GM19463 (cell line): ENCODE measurements at regions not wholly inside any gene's neighbourhood (a gene's known extent, or its start where the extent isn't known, plus 50 kb on each side); places are given as distances from the start of the nearest gene placed in this dataset.

Source experiments
- ATAC-seq: cut with Tn5 transposase; IDR thresholded peaks from one replicate; pipeline ENCODE4 v1.9.1; 2021; ENCODE audit warnings: mild to moderate bottlenecking, moderate library complexity; ENCODE audit not compliant: unreplicated experiment

GRCh38 chr3:3633761-3634160 is 165.5 kb upstream of the LRRN1 start:
- no peak for ATAC-seq

DNA sequence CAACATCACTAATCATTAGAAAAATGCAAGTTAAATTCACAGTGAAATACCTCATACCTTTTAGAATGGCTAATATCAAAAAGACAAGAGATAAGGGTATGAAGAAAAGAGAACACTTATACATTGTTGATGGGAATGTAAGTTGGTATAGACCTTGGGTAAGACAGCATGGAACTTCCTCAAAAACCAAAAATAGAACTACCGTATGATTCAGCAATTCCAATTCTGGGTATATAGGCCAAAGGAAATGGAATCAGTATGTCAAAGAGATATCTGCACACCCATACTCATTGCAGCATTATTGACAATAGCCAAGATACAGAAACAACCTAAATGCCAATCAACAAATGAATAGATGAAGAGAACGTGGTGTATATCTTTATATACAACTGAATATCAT is 166.8 kb upstream of the LRRN1 start:
- ATAC-seq, result no peak

- no peak for ATAC-seq
Measured at GRCh38 chr3:3631114-3631513, 168.1 kb upstream of the LRRN1 start.

DNA sequence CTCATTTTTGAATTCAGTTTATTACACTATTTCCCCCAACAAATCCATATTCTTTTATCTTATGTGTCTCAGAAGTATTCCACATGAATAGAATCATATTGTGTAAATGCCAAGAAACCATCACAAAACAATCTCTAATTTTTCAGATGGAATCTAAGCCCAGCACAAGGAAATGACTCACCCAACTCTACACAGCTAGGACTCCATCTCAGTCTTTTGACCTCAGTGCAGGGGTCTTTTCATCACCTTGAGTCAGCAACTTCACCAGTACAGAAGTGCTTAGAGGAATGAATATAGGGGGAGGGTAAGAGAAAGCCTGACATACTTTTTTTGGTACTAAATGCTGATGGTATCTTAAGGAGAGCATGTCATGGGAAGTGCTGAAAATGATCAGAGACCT is 169.3 kb upstream of the LRRN1 start:
- ATAC-seq, result no peak

DNA sequence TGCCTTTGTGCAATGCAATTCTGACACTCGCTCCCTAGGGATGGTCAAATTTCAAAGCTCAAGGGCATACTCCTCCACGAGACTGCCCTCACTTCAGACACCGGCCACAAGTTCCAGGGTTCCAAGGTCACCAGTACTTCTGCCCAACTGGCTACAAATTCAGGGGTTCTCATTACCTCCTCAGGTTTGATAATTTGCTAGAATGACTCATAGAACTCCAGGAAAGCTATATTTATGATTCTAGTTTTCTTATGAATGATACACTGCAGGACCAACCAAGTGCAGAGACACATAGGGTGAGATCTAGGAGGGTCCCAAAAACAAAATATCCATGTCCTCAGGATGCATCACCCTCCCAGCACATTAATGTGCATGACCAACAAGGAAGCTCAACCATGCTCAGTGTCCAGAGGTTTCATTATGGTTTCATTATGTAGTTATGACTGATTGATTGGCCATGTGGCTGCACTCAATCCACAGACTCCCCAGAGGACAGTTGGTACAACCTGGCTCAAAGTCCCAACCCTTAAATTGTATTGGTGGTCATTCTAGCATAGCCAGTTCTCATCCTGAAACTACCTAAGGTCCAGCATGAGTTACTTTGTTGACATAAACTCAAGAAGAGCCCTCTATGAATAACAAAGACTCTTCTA is 170.4 kb upstream of the LRRN1 start:
- ATAC-seq, result peak; percentile 79

DNA sequence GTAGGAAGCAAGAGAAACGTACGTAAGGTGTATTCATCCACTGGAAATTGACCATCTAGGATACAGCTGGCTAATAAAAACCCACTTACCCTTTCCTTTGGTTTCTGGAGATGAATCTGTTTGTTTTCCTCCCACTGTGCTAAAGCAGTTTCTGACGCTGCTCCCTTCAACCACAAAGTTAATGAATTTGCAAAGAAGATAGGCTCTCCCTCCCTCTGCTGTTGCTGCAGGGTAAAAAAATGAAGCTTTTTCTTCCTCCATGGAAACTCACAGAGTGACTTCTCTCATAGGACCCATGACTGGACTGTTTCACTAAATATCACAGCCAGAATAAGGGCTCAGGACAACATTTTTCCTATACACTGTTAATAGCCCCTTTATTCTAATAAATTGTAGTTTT is 172.1 kb upstream of the LRRN1 start:
- peak; percentile 35 for ATAC-seq

- ATAC-seq, result no peak
Measured at GRCh38 chr3:3625544-3626271, 173.5 kb upstream of the LRRN1 start.

GRCh38 chr3:3619815-3620214 is 179.4 kb upstream of the LRRN1 start:
- ATAC-seq, result no peak

- ATAC-seq, result peak; percentile 38
Measured at GRCh38 chr3:3618623-3619022, 180.6 kb upstream of the LRRN1 start.

DNA sequence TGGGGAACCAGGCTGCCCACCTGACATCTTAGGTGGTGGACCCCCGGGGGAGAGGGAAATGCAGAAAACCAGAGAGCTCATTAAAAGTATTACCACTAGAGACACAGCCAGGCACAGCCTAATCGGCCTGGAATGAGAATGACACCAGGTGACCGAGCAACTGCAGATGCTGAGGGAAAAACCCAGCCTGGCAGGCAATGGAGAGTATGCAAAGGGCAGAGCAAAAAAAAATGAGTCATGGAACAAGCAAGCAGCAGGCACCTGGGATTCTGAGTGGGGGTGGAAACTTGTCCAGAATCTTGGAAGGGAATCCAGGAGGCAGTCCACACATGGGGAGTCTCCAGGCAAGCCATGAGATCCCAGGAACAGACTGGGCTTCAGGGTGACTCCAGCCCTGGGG is 183.7 kb upstream of the LRRN1 start:
- ATAC-seq, result peak; percentile 61

DNA sequence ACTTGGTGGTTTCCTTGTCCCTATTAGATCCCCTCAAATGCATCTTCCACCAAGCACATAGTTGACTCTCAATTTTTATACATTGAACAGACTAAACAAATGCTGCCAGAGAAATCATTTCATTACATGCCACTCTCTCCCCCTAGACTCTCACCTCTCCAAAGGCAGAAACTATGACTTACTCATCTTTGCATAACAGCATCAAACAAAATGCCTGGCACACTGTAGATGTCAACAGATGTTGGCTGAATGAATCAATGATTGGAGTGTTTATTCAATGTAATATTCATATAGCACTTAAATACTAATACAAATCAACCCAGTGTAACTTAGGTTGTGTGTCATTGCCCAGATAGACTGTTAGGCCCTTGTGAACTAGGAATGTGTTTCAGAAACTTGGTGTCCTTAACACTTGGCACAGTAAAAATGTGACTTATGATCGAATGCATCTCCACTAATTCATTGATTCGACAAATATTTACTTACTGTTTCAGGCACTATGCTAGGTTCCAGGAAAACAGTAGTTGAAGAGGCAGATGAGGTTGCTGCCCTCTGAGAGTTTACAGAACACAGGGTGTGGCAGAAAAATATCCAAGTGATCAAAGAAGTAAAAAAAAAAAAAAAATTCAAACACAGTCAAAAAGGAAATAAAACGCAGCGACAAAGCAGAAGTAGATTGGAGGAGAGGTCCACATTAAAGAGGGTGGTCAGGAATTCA is 188.5 kb upstream of the LRRN1 start:
- no peak for ATAC-seq

- no peak for ATAC-seq
Measured at GRCh38 chr3:3606321-3606720, 192.9 kb upstream of the LRRN1 start.

- ATAC-seq, result no peak
Measured at GRCh38 chr3:3605226-3605625, 194.0 kb upstream of the LRRN1 start.

DNA sequence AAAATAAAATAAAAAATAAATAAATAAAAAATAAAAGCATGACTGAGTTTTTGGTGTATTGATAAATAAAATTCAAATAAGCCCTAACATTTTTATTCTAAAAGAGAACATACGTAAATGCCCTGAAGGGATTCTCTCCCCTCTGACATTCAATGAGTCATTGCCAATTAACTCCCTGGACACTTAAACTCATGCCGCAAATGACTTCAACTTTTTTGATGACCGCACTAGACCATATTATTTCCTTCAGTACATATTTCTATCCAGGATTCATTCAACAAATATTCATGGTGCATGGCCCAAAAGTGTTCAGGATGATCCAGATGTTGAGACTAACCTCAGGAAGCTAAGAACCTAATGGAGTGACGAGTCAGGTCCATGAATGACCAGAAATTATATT is 195.9 kb upstream of the LRRN1 start:
- no peak for ATAC-seq

DNA sequence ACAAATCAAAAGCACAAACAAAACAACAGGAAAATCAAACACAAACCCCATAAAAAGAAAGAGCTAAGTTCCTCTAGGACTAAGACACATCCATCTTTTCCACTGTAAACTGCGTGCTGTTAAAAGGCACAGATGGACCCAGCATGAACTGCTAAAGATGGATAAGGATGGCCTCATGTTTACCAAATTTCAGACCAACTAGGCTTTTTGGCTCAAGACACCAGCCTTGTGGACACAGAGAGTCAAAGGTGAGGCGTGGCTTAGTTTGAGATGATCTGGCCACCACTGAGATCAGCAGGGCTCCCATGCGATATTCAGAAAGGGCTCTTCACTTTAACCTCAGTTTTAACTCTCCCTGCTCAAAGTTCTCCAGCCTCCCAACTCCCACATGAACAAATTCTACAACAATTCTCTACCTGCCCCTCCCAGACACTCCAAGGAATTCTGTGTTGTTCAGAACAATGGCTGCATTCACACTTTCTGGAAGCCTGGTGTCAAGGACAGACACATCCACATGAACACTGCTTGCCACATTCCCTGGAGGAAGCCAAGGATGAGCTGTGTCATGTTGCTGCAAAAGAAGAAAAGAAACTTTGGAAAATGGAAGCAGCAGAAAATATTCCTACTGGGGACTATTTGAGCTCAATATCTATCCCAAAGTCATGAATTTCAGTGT is 198.4 kb upstream of the LRRN1 start:
- ATAC-seq, result no peak

DNA sequence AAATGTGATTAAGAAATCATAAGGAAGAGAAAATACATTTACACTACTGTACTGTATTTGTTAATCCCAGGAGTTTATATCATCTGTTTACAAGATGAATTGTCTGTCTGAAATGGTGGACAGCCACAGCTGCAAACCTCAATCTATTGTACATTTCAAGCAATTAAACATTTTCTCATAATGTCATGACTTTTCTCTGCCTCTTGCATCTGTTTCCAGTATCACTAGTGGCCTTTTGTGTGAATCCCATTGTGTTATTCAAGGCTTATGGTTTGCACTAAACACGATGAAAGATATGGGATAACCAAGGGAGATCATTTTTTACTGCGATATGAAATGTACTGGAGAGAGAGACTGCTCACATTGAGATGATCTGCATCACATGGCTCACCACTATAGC is 200.2 kb upstream of the LRRN1 start:
- no peak for ATAC-seq

DNA sequence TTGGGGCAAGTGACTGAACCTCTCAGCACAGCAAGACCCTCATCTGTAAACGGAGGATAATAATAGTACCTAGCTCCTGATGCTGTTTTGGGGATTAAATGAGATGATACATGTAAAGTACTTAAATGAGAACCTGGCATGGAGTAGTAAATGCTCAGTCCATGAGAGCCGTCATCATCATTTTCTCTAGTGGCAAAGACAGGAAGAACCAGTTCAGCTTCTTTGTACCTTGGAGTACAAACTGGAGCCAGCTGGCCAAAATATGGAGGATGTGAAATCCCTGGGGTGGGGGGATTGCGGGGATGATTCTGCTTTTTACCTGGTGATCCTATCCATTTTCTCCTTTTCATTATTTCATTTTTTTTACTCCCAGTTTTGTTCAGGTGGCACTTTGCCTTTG is 204.2 kb upstream of the LRRN1 start:
- no peak for ATAC-seq

GRCh38 chr3:3589715-3590130 is 209.5 kb upstream of the LRRN1 start:
- ATAC-seq, result peak; percentile 92

DNA sequence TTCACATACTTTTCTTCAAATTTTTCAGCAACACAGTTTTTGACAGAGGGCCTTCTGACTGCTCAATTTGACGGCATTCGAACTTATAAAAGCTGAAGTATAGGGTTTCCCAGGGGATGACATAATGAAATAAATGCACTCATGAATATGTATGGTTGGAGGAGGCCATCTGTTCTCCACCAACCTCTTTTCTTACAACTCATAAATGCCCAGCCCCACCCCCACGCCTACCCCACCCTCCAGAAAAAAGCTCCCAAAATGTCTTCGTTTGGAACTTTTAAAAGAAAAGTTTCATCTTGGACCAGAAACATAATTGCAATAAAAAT is 211.6 kb upstream of the LRRN1 start:
- no peak for ATAC-seq

DNA sequence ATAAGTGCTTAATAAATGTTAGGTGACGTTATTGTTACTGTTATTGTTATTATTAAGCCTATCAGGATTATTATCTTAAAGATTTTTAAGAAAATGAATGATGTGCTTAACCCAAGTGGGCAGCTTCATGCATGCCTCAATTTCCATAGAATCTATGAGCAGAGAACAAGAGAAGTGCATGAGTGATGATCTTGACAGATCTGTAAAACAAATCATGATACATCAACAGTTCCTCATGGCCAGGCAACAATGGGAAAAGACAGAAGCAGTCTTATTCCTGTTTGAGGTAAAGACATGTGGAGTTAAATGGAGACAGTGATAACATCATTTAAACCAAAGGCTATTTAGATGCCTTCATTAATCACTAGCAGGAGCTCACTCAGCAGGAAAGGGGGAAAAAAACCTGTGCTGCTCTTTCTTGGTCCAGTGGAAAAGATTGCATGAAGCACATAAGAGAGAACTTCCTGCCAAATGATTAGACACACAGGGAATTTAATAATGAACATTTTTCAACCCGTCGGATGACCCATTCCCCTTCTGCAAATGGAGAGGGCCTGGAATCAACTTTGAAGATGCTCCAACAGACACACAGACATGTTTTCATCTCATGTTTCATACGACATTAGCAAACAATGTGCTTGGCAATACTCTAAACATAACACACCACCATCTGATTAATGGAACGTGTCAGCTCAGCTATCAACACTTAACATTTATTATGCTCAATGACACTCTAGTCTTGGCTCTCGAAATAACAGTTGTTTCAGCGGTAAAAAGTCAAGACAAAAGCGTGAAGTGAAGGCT is 212.2 kb upstream of the LRRN1 start:
- no peak for ATAC-seq

DNA sequence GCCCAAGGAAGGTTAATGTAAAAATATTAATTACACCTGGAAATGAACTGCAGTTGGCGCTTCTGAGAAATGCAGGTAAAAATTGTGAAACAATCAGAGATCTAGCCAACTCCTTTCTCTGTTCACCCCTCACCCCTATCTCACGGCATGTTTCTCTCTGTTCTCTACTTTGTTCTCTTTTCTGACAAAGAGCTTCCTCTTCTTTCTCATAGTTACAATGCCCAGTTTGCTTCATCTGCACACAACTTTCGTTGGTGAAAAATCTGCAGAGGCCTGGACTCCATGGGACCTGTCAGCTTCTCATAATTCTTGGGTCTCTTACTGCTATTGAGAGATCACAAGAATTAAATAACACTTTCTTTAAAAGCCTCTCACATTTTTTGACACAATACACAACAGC is 212.9 kb upstream of the LRRN1 start:
- ATAC-seq, result no peak
